ENCODE measurements at regions not wholly inside any gene's neighbourhood (a gene's known extent, or its start where the extent isn't known, plus 50 kb on each side); places are given as distances from the start of the nearest gene placed in this dataset.
"Not testable (repeated sequence)": the region's sequence is repeated elsewhere in the genome, so short reads cannot be mapped to it uniquely, and the experiment has no call there.

DNA sequence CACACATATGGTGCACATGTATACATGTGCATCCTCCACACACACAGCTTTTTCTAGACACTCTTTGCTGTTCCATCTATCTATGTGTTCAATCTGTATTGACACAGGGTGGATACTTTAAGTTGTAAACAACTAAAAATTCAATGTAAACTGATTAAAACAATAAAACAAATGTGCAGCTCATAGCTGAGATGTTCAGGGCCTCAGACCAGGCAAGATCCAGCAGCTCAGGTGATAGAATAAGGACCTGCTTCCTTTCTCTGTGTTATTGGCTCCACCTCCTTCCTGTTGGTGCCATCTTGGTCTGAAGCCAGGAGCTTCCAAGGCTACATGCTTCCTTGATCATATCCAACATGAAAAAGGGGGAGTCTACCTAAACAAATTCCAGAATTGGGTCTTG, 158.1 kb upstream of the RFLNA start:
- H3K4me3 ChIP-seq (replicated peaks; ENCODE audit: low read depth, low read length), result no peak overlapping the region
- TF ChIP-seq, protein P1, sequence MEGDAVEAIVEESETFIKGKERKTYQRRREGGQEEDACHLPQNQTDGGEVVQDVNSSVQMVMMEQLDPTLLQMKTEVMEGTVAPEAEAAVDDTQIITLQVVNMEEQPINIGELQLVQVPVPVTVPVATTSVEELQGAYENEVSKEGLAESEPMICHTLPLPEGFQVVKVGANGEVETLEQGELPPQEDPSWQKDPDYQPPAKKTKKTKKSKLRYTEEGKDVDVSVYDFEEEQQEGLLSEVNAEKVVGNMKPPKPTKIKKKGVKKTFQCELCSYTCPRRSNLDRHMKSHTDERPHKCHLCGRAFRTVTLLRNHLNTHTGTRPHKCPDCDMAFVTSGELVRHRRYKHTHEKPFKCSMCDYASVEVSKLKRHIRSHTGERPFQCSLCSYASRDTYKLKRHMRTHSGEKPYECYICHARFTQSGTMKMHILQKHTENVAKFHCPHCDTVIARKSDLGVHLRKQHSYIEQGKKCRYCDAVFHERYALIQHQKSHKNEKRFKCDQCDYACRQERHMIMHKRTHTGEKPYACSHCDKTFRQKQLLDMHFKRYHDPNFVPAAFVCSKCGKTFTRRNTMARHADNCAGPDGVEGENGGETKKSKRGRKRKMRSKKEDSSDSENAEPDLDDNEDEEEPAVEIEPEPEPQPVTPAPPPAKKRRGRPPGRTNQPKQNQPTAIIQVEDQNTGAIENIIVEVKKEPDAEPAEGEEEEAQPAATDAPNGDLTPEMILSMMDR (IDR thresholded peaks at IDR 0.05; ENCODE audit: low read depth, low read length, missing control alignments), result no peak
- no peak for DNase-seq (ENCODE audit: extremely low read depth, low read depth)

DNA sequence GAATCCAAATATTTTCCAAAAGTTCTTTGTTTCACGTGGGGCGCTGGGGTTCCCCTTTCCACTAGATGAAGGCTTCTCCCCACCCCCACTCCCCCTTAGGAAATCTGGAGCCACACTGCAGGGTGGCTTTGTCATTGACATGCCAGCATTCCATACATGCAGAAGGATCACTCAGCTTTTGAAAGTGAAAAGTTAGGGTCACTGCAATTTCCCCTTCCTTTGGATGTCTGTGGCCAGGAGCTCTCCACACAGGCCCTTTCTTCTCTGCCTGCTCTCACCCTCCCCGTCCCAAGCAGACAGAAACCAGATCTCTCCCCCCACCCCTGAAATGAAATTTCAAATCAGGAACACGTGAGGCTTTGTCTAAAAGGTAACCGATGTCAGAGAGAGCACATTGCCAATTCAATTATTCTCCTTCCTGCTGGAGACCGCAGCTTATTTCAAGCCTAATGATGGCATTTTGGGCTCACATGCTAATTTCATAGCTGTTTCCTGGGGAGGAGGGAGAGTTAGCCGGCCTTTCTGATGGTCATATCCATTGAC, 153.9 kb upstream of the RFLNA start:
- no peak overlapping the region for H3K4me3 ChIP-seq (replicated peaks; ENCODE audit: low read depth, low read length)
- TF ChIP-seq, protein P1 (IDR thresholded peaks at IDR 0.05; ENCODE audit: low read depth, low read length, missing control alignments), result no peak

DNA sequence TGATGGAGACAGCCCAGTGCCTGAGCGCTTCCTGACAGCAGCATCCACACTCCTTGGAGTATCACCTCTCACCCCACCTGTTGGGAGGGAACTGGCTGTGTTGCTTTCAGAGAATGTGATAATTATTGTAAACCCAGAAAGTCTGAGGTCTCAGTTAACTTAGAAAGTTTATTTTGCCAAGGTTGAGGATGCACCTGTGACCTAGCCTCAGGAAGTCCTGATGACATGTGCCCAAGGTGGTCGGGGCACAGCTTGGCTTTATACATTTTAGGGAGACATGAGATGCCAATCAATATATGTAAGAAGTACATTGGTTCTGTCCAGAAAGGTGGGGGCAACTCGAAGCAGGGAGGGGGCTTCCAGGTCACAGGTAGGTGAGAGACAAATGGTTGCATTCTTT, 153.3 kb upstream of the RFLNA start:
- DNase-seq (ENCODE audit: extremely low read depth, low read depth); H3K4me3 ChIP-seq (replicated peaks; ENCODE audit: low read depth, low read length): not testable (repeated sequence)

More for the DNA sequence above, 153.9 kb upstream of the RFLNA start:
- DNase-seq (ENCODE audit: extremely low read depth, low read depth), result no peak

DNA sequence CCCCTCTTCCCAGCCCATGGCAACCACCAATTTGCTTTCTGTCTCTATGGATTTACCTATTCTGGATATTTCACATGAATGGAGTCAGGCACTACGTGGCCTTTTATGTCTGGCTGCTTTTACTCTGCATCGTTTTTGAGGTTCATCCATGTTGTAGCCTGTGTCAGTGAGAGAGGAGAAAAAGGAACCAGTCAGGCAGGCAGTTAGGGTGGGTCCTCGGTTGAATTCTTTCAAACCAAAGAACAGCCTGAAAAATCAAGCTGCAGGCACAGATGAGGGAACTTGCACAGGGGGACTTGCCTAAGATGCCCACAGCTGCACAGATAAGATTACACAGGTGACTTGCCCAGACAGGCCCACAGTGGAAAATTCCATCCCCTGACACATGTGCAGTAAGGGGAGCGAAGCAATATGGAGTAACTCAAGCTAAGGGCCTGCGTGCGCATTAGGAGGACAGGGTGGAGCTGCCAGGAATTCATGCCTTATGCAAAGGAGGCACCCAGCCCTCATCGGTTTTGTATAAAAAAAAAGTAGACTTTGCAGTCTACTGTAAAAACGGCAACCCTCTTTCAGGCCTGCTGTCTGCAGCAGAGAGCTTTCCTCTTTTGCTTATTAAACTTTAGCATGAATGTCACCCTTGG, 152.4 kb upstream of the RFLNA start:
- no peak overlapping the region for H3K4me3 ChIP-seq (replicated peaks; ENCODE audit: low read depth, low read length)
- TF ChIP-seq, protein P1 (IDR thresholded peaks at IDR 0.05; ENCODE audit: low read depth, low read length, missing control alignments), result no peak
- DNase-seq (ENCODE audit: extremely low read depth, low read depth), result no peak

DNA sequence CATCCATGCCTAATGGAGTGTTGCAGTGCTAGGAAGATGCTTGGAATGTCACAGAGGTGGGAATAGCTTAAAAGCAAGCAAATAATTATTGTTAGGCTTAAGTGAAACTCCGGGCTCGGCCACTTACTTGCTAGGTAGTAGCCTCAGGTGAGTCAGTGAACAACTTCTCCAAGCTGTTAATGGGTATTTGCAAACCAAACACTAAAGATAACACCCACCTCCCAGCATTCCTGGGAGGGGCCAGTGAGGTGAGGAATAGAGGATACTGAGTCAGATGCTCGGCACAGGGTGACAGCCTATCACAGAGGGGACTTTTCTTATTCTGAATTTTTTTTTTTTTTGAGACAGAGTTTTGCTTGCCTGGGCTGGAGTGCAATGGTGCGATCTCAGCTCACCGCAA, 151.2 kb upstream of the RFLNA start:
- TF ChIP-seq, protein P1 (IDR thresholded peaks at IDR 0.05; ENCODE audit: low read depth, low read length, missing control alignments), result no peak
- H3K4me3 ChIP-seq (replicated peaks; ENCODE audit: low read depth, low read length), result no peak overlapping the region

DNA sequence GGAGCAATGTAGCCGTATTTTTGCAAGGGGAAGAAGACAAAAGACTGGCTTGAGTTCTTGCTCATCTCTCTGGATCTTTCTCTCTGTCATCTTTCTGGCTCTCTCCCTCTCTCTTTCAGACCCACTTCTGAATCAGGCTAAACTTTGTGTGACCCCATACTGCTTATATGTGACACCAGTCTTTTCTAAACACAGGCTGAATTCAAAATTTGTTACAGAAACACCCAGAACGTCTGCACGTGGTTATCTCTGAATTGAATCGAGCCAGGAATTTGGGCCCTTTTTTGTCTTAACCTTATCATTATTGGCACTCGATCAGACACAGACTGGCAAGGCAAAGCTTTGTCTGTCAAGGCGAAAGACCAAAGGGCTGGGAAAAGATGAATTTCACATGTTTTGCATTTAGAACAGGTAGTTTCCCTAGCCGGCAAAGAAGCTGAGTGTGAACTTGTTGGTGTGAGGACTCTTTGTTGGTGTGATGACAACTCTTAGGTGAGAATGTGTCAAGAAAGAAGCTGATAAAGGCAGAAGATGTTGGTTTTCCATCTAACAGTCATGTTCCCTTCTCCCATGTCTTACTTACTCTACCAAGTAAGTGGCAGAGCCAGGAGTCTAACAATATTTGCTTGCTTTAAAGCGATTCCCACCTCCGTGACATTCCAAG, 150.2 kb upstream of the RFLNA start:
- no peak overlapping the region for H3K4me3 ChIP-seq (replicated peaks; ENCODE audit: low read depth, low read length)
- no peak for DNase-seq (ENCODE audit: extremely low read depth, low read depth)
- TF ChIP-seq, protein P1 (IDR thresholded peaks at IDR 0.05; ENCODE audit: low read depth, low read length, missing control alignments), result no peak

More for the DNA sequence above, 151.2 kb upstream of the RFLNA start:
- DNase-seq (ENCODE audit: extremely low read depth, low read depth), result no peak

DNA sequence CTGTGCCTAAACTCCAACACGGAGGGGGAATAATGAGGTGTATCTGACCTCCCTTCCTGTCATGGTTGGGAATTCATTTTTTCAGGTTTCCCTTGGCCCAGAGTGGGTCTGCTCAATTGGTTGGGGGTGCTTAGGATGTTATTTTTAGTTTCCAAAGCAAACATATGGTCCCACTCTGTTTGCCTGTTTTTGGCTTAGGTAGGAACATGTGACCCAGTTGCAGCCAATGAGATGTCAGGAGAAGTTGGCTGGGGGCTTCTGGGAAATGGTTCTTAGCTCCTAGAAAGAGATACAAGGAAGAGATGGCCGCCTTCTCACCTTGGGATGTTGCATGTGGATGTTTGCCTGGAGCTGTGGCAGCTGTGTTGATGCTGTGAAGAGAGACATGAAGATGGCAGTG, 147.9 kb upstream of the RFLNA start:
- no peak overlapping the region for H3K4me3 ChIP-seq (replicated peaks; ENCODE audit: low read depth, low read length)
- TF ChIP-seq, protein P1 (IDR thresholded peaks at IDR 0.05; ENCODE audit: low read depth, low read length, missing control alignments), result no peak
- no peak for DNase-seq (ENCODE audit: extremely low read depth, low read depth)

All from HFF-Myc (cell line).